ENCODE measurements at regions not wholly inside any gene's neighbourhood (a gene's known extent, or its start where the extent isn't known, plus 50 kb on each side); places are given as distances from the start of the nearest gene placed in this dataset.

GRCh38 chr11:11010624-11011127 lies 152.8 kb upstream of the ZBED5 start:
- Histone ChIP-seq H3K4me3 (ENCODE audit: low read depth, low read length) (peak overlapping the region; percentile 32; the same call in 1 of the 2 replicates), H2AFZ (ENCODE audit: low read length, unreplicated experiment) (no peak overlapping the region), H3K79me2 (ENCODE audit: control insufficient read depth, insufficient read depth, low read length, unreplicated experiment) (no peaks in the 10 kb centered on the region), H3K27ac (ENCODE audit: low read depth, low read length) (no peak overlapping the region), H3K27me3 (ENCODE audit: insufficient read depth, low read length) (peaks cover 45% of the 10 kb centered on the region), H3K4me1 (ENCODE audit: control insufficient read depth, insufficient read depth, low read length, unreplicated experiment) (no peaks in the 10 kb centered on the region), H3K36me3 (ENCODE audit: insufficient read depth, low read length) (no peaks in the 10 kb centered on the region)

- Histone ChIP-seq H3K79me2 (ENCODE audit: control insufficient read depth, insufficient read depth, low read length, unreplicated experiment) (no peaks in the 10 kb centered on the region), H3K27ac (ENCODE audit: low read depth, low read length) (no peak overlapping the region), H3K36me3 (ENCODE audit: insufficient read depth, low read length) (no peaks in the 10 kb centered on the region), H3K27me3 (ENCODE audit: insufficient read depth, low read length) (peaks cover 55% of the 10 kb centered on the region), H3K4me1 (ENCODE audit: control insufficient read depth, insufficient read depth, low read length, unreplicated experiment) (no peaks in the 10 kb centered on the region), H2AFZ (ENCODE audit: low read length, unreplicated experiment) (no peak overlapping the region), H3K4me3 (ENCODE audit: low read depth, low read length) (no peak overlapping the region)
These were observed 151.3 kb upstream of the ZBED5 start for GRCh38 chr11:11009179-11009578.

GRCh38 chr11:11004069-11004468 lies 146.2 kb upstream of the ZBED5 start:
- Histone ChIP-seq H2AFZ (ENCODE audit: low read length, unreplicated experiment) (no peak overlapping the region), H3K4me1 (ENCODE audit: control insufficient read depth, insufficient read depth, low read length, unreplicated experiment) (no peaks in the 10 kb centered on the region), H3K27me3 (ENCODE audit: insufficient read depth, low read length) (peaks cover 79% of the 10 kb centered on the region), H3K36me3 (ENCODE audit: insufficient read depth, low read length) (no peaks in the 10 kb centered on the region), H3K27ac (ENCODE audit: low read depth, low read length) (no peak overlapping the region), H3K79me2 (ENCODE audit: control insufficient read depth, insufficient read depth, low read length, unreplicated experiment) (no peaks in the 10 kb centered on the region), H3K4me3 (ENCODE audit: low read depth, low read length) (no peak overlapping the region)

- Histone ChIP-seq H3K4me3 (ENCODE audit: low read depth, low read length) (no peak overlapping the region), H3K4me1 (ENCODE audit: control insufficient read depth, insufficient read depth, low read length, unreplicated experiment) (no peaks in the 10 kb centered on the region), H3K79me2 (ENCODE audit: control insufficient read depth, insufficient read depth, low read length, unreplicated experiment) (no peaks in the 10 kb centered on the region), H3K27ac (ENCODE audit: low read depth, low read length) (no peak overlapping the region), H2AFZ (ENCODE audit: low read length, unreplicated experiment) (no peak overlapping the region), H3K27me3 (ENCODE audit: insufficient read depth, low read length) (peaks cover 82% of the 10 kb centered on the region), H3K36me3 (ENCODE audit: insufficient read depth, low read length) (no peaks in the 10 kb centered on the region)
These were observed 145.4 kb upstream of the ZBED5 start for GRCh38 chr11:11003226-11003625.

GRCh38 chr11:11000579-11001283 lies 142.9 kb upstream of the ZBED5 start:
- H3K4me1 ChIP-seq (ENCODE audit: control insufficient read depth, insufficient read depth, low read length, unreplicated experiment): no peaks in the 10 kb centered on the region
- H3K36me3 ChIP-seq (ENCODE audit: insufficient read depth, low read length): no peaks in the 10 kb centered on the region
- no peaks in the 10 kb centered on the region for H3K79me2 ChIP-seq (ENCODE audit: control insufficient read depth, insufficient read depth, low read length, unreplicated experiment)
- no peak overlapping the region for H2AFZ ChIP-seq (ENCODE audit: low read length, unreplicated experiment)
- H3K27ac ChIP-seq (ENCODE audit: low read depth, low read length): no peak overlapping the region
- H3K4me3 ChIP-seq (ENCODE audit: low read depth, low read length): no peak overlapping the region
- H3K27me3 ChIP-seq (ENCODE audit: insufficient read depth, low read length): peaks cover 76% of the 10 kb centered on the region

- peaks cover 65% of the 10 kb centered on the region for H3K27me3 ChIP-seq (ENCODE audit: insufficient read depth, low read length)
- H3K36me3 ChIP-seq (ENCODE audit: insufficient read depth, low read length): no peaks in the 10 kb centered on the region
- H2AFZ ChIP-seq (ENCODE audit: low read length, unreplicated experiment): no peak overlapping the region
- H3K27ac ChIP-seq (ENCODE audit: low read depth, low read length): no peak overlapping the region
- H3K79me2 ChIP-seq (ENCODE audit: control insufficient read depth, insufficient read depth, low read length, unreplicated experiment): no peaks in the 10 kb centered on the region
- no peak overlapping the region for H3K4me3 ChIP-seq (ENCODE audit: low read depth, low read length)
- H3K4me1 ChIP-seq (ENCODE audit: control insufficient read depth, insufficient read depth, low read length, unreplicated experiment): no peaks in the 10 kb centered on the region
These were observed 140.8 kb upstream of the ZBED5 start for GRCh38 chr11:10998674-10999073.

GRCh38 chr11:10996678-10997077 lies 138.8 kb upstream of the ZBED5 start:
- H3K4me1 ChIP-seq (ENCODE audit: control insufficient read depth, insufficient read depth, low read length, unreplicated experiment): no peaks in the 10 kb centered on the region
- no peaks in the 10 kb centered on the region for H3K79me2 ChIP-seq (ENCODE audit: control insufficient read depth, insufficient read depth, low read length, unreplicated experiment)
- H2AFZ ChIP-seq (ENCODE audit: low read length, unreplicated experiment): no peak overlapping the region
- H3K27ac ChIP-seq (ENCODE audit: low read depth, low read length): no peak overlapping the region
- peaks cover 52% of the 10 kb centered on the region for H3K27me3 ChIP-seq (ENCODE audit: insufficient read depth, low read length)
- H3K36me3 ChIP-seq (ENCODE audit: insufficient read depth, low read length): no peaks in the 10 kb centered on the region
- H3K4me3 ChIP-seq (ENCODE audit: low read depth, low read length): no peak overlapping the region

GRCh38 chr11:10993640-10994039 lies 135.8 kb upstream of the ZBED5 start:
- Histone ChIP-seq H3K27me3 (ENCODE audit: insufficient read depth, low read length) (peaks cover 26% of the 10 kb centered on the region), H3K27ac (ENCODE audit: low read depth, low read length) (no peak overlapping the region), H2AFZ (ENCODE audit: low read length, unreplicated experiment) (no peak overlapping the region), H3K79me2 (ENCODE audit: control insufficient read depth, insufficient read depth, low read length, unreplicated experiment) (no peaks in the 10 kb centered on the region), H3K36me3 (ENCODE audit: insufficient read depth, low read length) (no peaks in the 10 kb centered on the region), H3K4me3 (ENCODE audit: low read depth, low read length) (no peak overlapping the region), H3K4me1 (ENCODE audit: control insufficient read depth, insufficient read depth, low read length, unreplicated experiment) (no peaks in the 10 kb centered on the region)

GRCh38 chr11:10993186-10993585 lies 135.3 kb upstream of the ZBED5 start:
- no peak overlapping the region for H3K4me3 ChIP-seq (ENCODE audit: low read depth, low read length)
- H3K4me1 ChIP-seq (ENCODE audit: control insufficient read depth, insufficient read depth, low read length, unreplicated experiment): no peaks in the 10 kb centered on the region
- no peaks in the 10 kb centered on the region for H3K36me3 ChIP-seq (ENCODE audit: insufficient read depth, low read length)
- H3K79me2 ChIP-seq (ENCODE audit: control insufficient read depth, insufficient read depth, low read length, unreplicated experiment): no peaks in the 10 kb centered on the region
- H3K27ac ChIP-seq (ENCODE audit: low read depth, low read length): no peak overlapping the region
- H2AFZ ChIP-seq (ENCODE audit: low read length, unreplicated experiment): no peak overlapping the region
- H3K27me3 ChIP-seq (ENCODE audit: insufficient read depth, low read length): peaks cover 21% of the 10 kb centered on the region

GRCh38 chr11:10991393-10991792 lies 133.5 kb upstream of the ZBED5 start:
- H3K79me2 ChIP-seq (ENCODE audit: control insufficient read depth, insufficient read depth, low read length, unreplicated experiment): no peaks in the 10 kb centered on the region
- H3K27ac ChIP-seq (ENCODE audit: low read depth, low read length): no peak overlapping the region
- H3K4me3 ChIP-seq (ENCODE audit: low read depth, low read length): no peak overlapping the region
- no peaks in the 10 kb centered on the region for H3K4me1 ChIP-seq (ENCODE audit: control insufficient read depth, insufficient read depth, low read length, unreplicated experiment)
- H2AFZ ChIP-seq (ENCODE audit: low read length, unreplicated experiment): no peak overlapping the region
- no peaks in the 10 kb centered on the region for H3K36me3 ChIP-seq (ENCODE audit: insufficient read depth, low read length)
- H3K27me3 ChIP-seq (ENCODE audit: insufficient read depth, low read length): peaks cover 7% of the 10 kb centered on the region; the same call in 1 of the 2 replicates

GRCh38 chr11:10990637-10991193 lies 132.9 kb upstream of the ZBED5 start:
- Histone ChIP-seq H3K27me3 (ENCODE audit: insufficient read depth, low read length) (peaks cover 4% of the 10 kb centered on the region; the same call in 1 of the 2 replicates), H3K4me3 (ENCODE audit: low read depth, low read length) (no peak overlapping the region), H3K79me2 (ENCODE audit: control insufficient read depth, insufficient read depth, low read length, unreplicated experiment) (no peaks in the 10 kb centered on the region), H3K27ac (ENCODE audit: low read depth, low read length) (no peak overlapping the region), H3K4me1 (ENCODE audit: control insufficient read depth, insufficient read depth, low read length, unreplicated experiment) (no peaks in the 10 kb centered on the region), H2AFZ (ENCODE audit: low read length, unreplicated experiment) (no peak overlapping the region), H3K36me3 (ENCODE audit: insufficient read depth, low read length) (no peaks in the 10 kb centered on the region)

Data from ACC112 (cell line).